ENCODE measurements at regions not wholly inside any gene's neighbourhood (a gene's known extent, or its start where the extent isn't known, plus 50 kb on each side); places are given as distances from the start of the nearest gene placed in this dataset.

GRCh38 chr15:23762026-23762425, 74.9 kb upstream of the NDN start (continued):
- TF ChIP-seq HOXA7 (CRISPR knock-in tag; IDR thresholded peaks at IDR 0.05; ENCODE audit: borderline replicate concordance) (no peak), ZNF157 (tag by site-specific recombination; IDR thresholded peaks at IDR 0.05) (no peak), ZNF24 (tag by site-specific recombination; IDR thresholded peaks at IDR 0.05) (no peak), TCF7L2 (IDR thresholded peaks at IDR 0.05; ENCODE audit: borderline replicate concordance, low read depth, low read length) (no peak), ZNF596 (tag by site-specific recombination; IDR thresholded peaks at IDR 0.05) (no peak), ZNF621 (tag by site-specific recombination; IDR thresholded peaks at IDR 0.05) (no peak)

- no peak for TF ChIP-seq ZSCAN5A (tag by site-specific recombination; IDR thresholded peaks at IDR 0.05)
- CTCF ChIA-PET = no interaction called here
- H3K4me1 ChIP-seq (ENCODE audit: control insufficient read depth, insufficient read depth, low read length) = no peaks in the 10 kb centered on the region
- no peak overlapping the region for H3K27ac ChIP-seq (ENCODE audit: extremely low read depth, low read depth, low read length)
- POLR2A ChIA-PET = no interaction called here
- no peak overlapping the region for H3K4me3 ChIP-seq (ENCODE audit: low read depth, low read length)
- no peaks in the 10 kb centered on the region for H3K9me3 ChIP-seq (ENCODE audit: control insufficient read depth, insufficient read depth, low read depth, low read length)
- no peaks in the 10 kb centered on the region for H3K36me3 ChIP-seq (ENCODE audit: control insufficient read depth in 2 of 2, insufficient read depth in 1 of 2, low read length in 2 of 2)
These were observed 75.9 kb upstream of the NDN start for GRCh38 chr15:23763021-23763420.

GRCh38 chr15:23764306-23764705, 77.2 kb upstream of the NDN start:
- CTCF ChIA-PET = no interaction called here
- POLR2A ChIA-PET = no interaction called here
- no peaks in the 10 kb centered on the region for H3K9me3 ChIP-seq (ENCODE audit: control insufficient read depth, insufficient read depth, low read depth, low read length)

GRCh38 chr15:23764716-23765115, 77.6 kb upstream of the NDN start:
- H3K36me3 ChIP-seq (ENCODE audit: control insufficient read depth in 2 of 2, insufficient read depth in 1 of 2, low read length in 2 of 2) = no peaks in the 10 kb centered on the region
- ChIA-PET CTCF (no interaction called here), POLR2A (no interaction called here)
- no peak overlapping the region for H3K4me3 ChIP-seq (ENCODE audit: low read depth, low read length)
- no peaks in the 10 kb centered on the region for H3K9me3 ChIP-seq (ENCODE audit: control insufficient read depth, insufficient read depth, low read depth, low read length)
- H3K27ac ChIP-seq (ENCODE audit: extremely low read depth, low read depth, low read length) = no peak overlapping the region
- no peak for TF ChIP-seq PBX3 (CRISPR knock-in tag; IDR thresholded peaks at IDR 0.05)
- TF ChIP-seq KLF16 (tag by site-specific recombination; IDR thresholded peaks at IDR 0.05) = no peak
- TF ChIP-seq OVOL3 (tag by site-specific recombination; IDR thresholded peaks at IDR 0.05) = no peak
- H3K4me1 ChIP-seq (ENCODE audit: control insufficient read depth, insufficient read depth, low read length) = no peaks in the 10 kb centered on the region

More at GRCh38 chr15:23764306-23764705, 77.2 kb upstream of the NDN start:
- H3K4me1 ChIP-seq (ENCODE audit: control insufficient read depth, insufficient read depth, low read length) = no peaks in the 10 kb centered on the region
- no peak overlapping the region for H3K4me3 ChIP-seq (ENCODE audit: low read depth, low read length)
- TF ChIP-seq KLF8 (tag by site-specific recombination; IDR thresholded peaks at IDR 0.05) (no peak), ZNF211 (tag by site-specific recombination; IDR thresholded peaks at IDR 0.05; ENCODE audit: low read depth) (no peak), ZNF132 (tag by site-specific recombination; IDR thresholded peaks at IDR 0.05; ENCODE audit: borderline replicate concordance) (no peak), BCL11B (tag by site-specific recombination; IDR thresholded peaks at IDR 0.05; ENCODE audit: low read depth) (no peak), ZBTB20 (tag by site-specific recombination; IDR thresholded peaks at IDR 0.05) (no peak), ZNF140 (tag by site-specific recombination; IDR thresholded peaks at IDR 0.05) (no peak), ZBTB1 (tag by site-specific recombination; IDR thresholded peaks at IDR 0.05) (no peak), ZBTB21 (tag by site-specific recombination; IDR thresholded peaks at IDR 0.05) (no peak), ZNF558 (tag by site-specific recombination; IDR thresholded peaks at IDR 0.05) (no peak), ZNF10 (tag by site-specific recombination; IDR thresholded peaks at IDR 0.05) (no peak), ZNF621 (tag by site-specific recombination; IDR thresholded peaks at IDR 0.05) (no peak), ZBTB26 (tag by site-specific recombination; optimal IDR thresholded peaks at IDR 0.05) (no peak), ZNF837 (tag by site-specific recombination; IDR thresholded peaks at IDR 0.05) (no peak), ZXDB (tag by site-specific recombination; IDR thresholded peaks at IDR 0.05) (no peak), ZNF626 (tag by site-specific recombination; IDR thresholded peaks at IDR 0.05) (no peak), ZNF157 (tag by site-specific recombination; IDR thresholded peaks at IDR 0.05) (no peak)
- no peak overlapping the region for H3K27ac ChIP-seq (ENCODE audit: extremely low read depth, low read depth, low read length)
- H3K36me3 ChIP-seq (ENCODE audit: control insufficient read depth in 2 of 2, insufficient read depth in 1 of 2, low read length in 2 of 2) = no peaks in the 10 kb centered on the region

All from HEK293 (cell line).